KMS-11 (cell line): ENCODE measurements at regions not wholly inside any gene's neighbourhood (a gene's known extent, or its start where the extent isn't known, plus 50 kb on each side); places are given as distances from the start of the nearest gene placed in this dataset.

Source experiments
- H2AFZ ChIP-seq: fragments of 200-600 bp; sonication (generic); 2 replicates; pipeline ENCODE4 v1.6.1; 2016; ENCODE audit warnings: antibody characterized with exemption, mixed run types, low read depth
- H3K27ac ChIP-seq: fragments of 200-600 bp; sonication (generic); 2 replicates; pipeline ENCODE4 v1.6.1; 2016; ENCODE audit warnings: mild to moderate bottlenecking, mixed run types
- H3K27me3 ChIP-seq: fragments of 200-600 bp; sonication (generic); 2 replicates; pipeline ENCODE4 v1.6.1; 2017; ENCODE audit warnings: mild to moderate bottlenecking, low read depth, mixed run types, moderate library complexity; ENCODE audit not compliant: insufficient read depth
- H3K36me3 ChIP-seq: fragments of 200-600 bp; sonication (generic); 2 replicates; pipeline ENCODE4 v1.6.1; 2017; ENCODE audit warnings: mild to moderate bottlenecking, mixed run types; ENCODE audit not compliant: insufficient read depth
- H3K4me1 ChIP-seq: fragments of 200-600 bp; sonication (generic); 2 replicates; pipeline ENCODE4 v1.6.1; 2016; ENCODE audit warnings: mild to moderate bottlenecking, low read depth, mixed run types; ENCODE audit not compliant: poor library complexity, severe bottlenecking
- H3K4me2 ChIP-seq: fragments of 200-600 bp; sonication (generic); 2 replicates; pipeline ENCODE4 v1.7.0; 2016; ENCODE audit warnings: mild to moderate bottlenecking, mixed run types
- H3K4me3 ChIP-seq: fragments of 200-600 bp; sonication (generic); IDR thresholded peaks from 2 replicates; pipeline ENCODE4 v1.6.1; 2017; ENCODE audit warnings: low read depth, low read length, mixed read lengths; ENCODE audit not compliant: insufficient read depth
- H3K79me2 ChIP-seq: fragments of 200-600 bp; sonication (generic); 2 replicates; pipeline ENCODE4 v1.6.1; 2016; ENCODE audit warnings: low read depth, mixed run types; ENCODE audit not compliant: insufficient read depth
- H3K9ac ChIP-seq: fragments of 200-600 bp; sonication (generic); 2 replicates; pipeline ENCODE4 v1.6.1; 2016; ENCODE audit warnings: mild to moderate bottlenecking, mixed run types
- H4K20me1 ChIP-seq: fragments of 200-600 bp; sonication (generic); 2 replicates; pipeline ENCODE4 v1.6.1; 2016; ENCODE audit warnings: mild to moderate bottlenecking, mixed run types; ENCODE audit not compliant: insufficient read depth
- TF ChIP-seq, protein P1 (sequence below): fragments of 200-600 bp; sonication (generic); conservative IDR thresholded peaks from 2 replicates; pipeline ENCODE4 v1.6.1; 2017; ENCODE audit warnings: low read depth, mild to moderate bottlenecking, antibody characterized with exemption, low read length, moderate library complexity, mixed read lengths

DNA sequence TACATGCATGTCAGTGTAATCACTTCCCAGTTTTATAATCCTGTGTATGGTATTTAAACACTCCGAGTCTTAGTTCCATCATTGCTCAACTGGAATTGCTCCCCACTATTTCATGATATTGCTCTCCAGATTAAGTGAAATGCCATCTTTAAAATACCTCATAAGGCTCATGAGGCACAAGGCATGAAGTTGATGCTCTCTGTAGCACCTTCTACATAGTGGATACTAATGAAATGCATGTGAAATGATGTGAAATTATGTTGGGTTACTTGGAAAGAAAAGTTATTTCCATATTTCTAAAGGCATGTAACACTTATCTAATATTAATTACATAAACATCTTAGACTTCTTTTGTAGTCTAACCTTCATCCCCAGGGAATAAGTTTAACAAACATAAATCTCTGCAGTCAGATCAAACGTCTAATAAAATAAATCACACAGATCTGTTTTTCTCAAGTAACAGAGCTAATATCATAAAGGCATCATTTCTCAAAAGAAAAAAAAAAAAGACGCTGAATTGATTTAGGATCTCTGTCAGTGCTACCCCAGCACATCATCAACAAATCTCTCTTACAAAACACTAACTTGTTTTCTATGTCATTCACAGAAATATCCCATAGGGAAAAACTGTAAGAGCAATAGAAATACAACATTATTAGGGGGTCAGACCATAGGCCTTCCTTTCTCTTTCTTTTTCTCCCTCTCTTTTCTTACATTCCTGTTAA is 736.0 kb upstream of the LRRC4C start:
- H2AFZ ChIP-seq: no peak overlapping the region
- H3K36me3 ChIP-seq: no peaks in the 10 kb centered on the region
- no peak overlapping the region for H3K4me2 ChIP-seq
- H3K9ac ChIP-seq: no peak overlapping the region
- no peaks in the 10 kb centered on the region for H4K20me1 ChIP-seq
- no peak overlapping the region for H3K4me3 ChIP-seq
- TF ChIP-seq, protein P1, sequence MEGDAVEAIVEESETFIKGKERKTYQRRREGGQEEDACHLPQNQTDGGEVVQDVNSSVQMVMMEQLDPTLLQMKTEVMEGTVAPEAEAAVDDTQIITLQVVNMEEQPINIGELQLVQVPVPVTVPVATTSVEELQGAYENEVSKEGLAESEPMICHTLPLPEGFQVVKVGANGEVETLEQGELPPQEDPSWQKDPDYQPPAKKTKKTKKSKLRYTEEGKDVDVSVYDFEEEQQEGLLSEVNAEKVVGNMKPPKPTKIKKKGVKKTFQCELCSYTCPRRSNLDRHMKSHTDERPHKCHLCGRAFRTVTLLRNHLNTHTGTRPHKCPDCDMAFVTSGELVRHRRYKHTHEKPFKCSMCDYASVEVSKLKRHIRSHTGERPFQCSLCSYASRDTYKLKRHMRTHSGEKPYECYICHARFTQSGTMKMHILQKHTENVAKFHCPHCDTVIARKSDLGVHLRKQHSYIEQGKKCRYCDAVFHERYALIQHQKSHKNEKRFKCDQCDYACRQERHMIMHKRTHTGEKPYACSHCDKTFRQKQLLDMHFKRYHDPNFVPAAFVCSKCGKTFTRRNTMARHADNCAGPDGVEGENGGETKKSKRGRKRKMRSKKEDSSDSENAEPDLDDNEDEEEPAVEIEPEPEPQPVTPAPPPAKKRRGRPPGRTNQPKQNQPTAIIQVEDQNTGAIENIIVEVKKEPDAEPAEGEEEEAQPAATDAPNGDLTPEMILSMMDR: no peak
- no peak overlapping the region for H3K27ac ChIP-seq
- no peaks in the 10 kb centered on the region for H3K27me3 ChIP-seq
- H3K4me1 ChIP-seq: no peaks in the 10 kb centered on the region
- no peaks in the 10 kb centered on the region for H3K79me2 ChIP-seq

DNA sequence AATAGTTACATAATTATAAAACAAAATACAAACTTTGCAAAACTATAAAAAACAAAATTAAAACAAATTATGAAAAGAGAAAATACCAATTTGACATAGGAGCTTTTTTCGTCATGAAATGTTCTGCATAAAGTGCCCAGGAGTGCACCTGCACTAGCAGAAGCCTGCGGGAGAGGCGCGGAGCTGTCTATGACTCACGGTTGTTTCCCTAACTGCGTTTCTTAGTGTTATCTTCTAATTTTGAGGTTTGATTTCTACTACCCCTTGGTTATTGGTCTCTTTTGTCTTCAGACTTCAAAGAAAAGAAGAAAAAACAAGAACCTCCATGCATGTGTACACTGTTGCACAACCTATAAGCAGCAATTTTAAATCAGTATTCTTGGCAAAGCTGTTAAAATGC is 740.9 kb upstream of the LRRC4C start:
- H3K79me2 ChIP-seq: no peaks in the 10 kb centered on the region
- no peak overlapping the region for H2AFZ ChIP-seq
- H3K36me3 ChIP-seq: no peaks in the 10 kb centered on the region
- H3K4me2 ChIP-seq: no peak overlapping the region
- no peak overlapping the region for H3K27ac ChIP-seq
- no peaks in the 10 kb centered on the region for H4K20me1 ChIP-seq
- no peaks in the 10 kb centered on the region for H3K4me1 ChIP-seq
- H3K27me3 ChIP-seq: no peaks in the 10 kb centered on the region
- TF ChIP-seq, protein P1: no peak
- no peak overlapping the region for H3K9ac ChIP-seq
- no peak overlapping the region for H3K4me3 ChIP-seq

DNA sequence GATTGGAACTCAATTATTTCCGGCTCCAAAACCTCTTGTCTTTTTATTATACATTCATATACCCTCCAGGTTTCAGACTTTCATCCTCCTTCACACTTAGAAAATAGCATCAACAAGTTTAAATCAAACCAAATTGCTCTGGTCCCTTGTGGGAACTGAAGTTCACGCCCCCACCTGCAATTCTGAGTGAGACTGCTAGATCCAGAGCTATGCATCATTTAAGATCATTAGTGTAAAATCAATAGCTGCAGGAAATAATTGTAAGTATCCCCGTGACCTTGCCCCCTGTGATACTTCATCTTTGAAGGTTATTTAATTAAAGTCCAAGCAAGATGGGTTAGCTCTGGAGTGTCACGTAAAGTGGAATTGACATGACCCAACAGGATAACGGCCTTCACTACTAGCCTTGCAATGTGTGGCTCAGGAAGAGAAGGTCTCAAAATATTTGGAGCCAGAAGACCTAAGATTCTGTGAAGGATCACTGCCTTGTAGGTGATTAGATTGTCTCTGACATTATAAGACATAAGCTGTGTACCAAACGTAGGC is 742.2 kb upstream of the LRRC4C start:
- H4K20me1 ChIP-seq: no peaks in the 10 kb centered on the region
- no peak overlapping the region for H3K4me3 ChIP-seq
- H3K27me3 ChIP-seq: no peaks in the 10 kb centered on the region
- no peaks in the 10 kb centered on the region for H3K4me1 ChIP-seq
- TF ChIP-seq, protein P1: no peak
- H3K79me2 ChIP-seq: no peaks in the 10 kb centered on the region
- H3K36me3 ChIP-seq: no peaks in the 10 kb centered on the region
- H3K4me2 ChIP-seq: no peak overlapping the region
- H3K27ac ChIP-seq: no peak overlapping the region
- no peak overlapping the region for H3K9ac ChIP-seq
- H2AFZ ChIP-seq: no peak overlapping the region

DNA sequence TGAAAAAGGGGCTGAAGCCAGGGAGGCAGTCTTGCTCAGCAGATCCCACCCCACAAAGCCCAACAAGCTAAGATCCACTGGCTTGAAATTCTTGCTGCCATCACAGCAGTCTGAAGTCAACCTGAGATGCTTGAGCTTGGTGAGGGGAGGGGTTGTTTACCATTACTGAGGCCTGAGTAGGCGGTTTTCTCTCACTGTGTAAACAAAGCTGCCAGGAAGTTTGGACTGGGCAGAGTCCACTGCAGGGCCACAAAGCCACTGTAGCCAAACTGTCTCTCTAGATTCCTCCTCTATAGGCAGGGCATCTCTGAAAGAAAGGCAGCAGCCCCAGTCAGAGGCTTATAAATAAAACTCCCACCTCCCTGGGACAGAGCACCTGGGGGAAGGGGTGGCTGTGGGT is 746.1 kb upstream of the LRRC4C start:
- no peaks in the 10 kb centered on the region for H3K27me3 ChIP-seq
- H3K9ac ChIP-seq: no peak overlapping the region
- no peaks in the 10 kb centered on the region for H3K79me2 ChIP-seq
- H4K20me1 ChIP-seq: no peaks in the 10 kb centered on the region
- no peak overlapping the region for H3K4me2 ChIP-seq
- no peak overlapping the region for H3K27ac ChIP-seq
- no peaks in the 10 kb centered on the region for H3K4me1 ChIP-seq
- H2AFZ ChIP-seq: no peak overlapping the region
- H3K36me3 ChIP-seq: no peaks in the 10 kb centered on the region
- TF ChIP-seq, protein P1: no peak
- H3K4me3 ChIP-seq: no peak overlapping the region
